ENCODE measurements at regions not wholly inside any gene's neighbourhood (a gene's known extent, or its start where the extent isn't known, plus 50 kb on each side); places are given as distances from the start of the nearest gene placed in this dataset.

DNA sequence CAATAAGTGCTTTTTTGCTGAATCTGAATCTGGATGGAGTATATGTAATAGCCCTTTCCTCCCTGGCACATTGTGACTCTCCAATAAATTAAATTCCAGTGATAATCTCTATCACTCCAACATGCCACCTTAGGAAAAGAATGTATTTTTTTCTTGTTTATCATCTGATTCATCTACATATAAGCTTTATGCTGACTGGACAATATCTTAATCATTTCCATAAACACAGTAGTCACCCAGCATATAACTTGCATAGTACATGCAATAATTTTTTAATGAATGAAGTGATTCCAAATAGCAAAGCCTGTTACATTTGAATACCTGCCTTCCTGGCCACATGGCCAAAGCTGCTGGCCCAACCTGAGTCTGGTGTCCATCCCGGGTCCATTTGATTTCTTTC, 477.6 kb upstream of the USP24 start:
- TF ChIP-seq PCBP1 (IDR thresholded peaks at IDR 0.05; ENCODE audit: borderline replicate concordance, low read depth, low read length) (no peak), ZFAT (CRISPR knock-in tag; conservative IDR thresholded peaks at IDR 0.05) (no peak), ZNF552 (CRISPR knock-in tag; IDR thresholded peaks at IDR 0.05; ENCODE audit: borderline replicate concordance) (no peak), ZNF484 (CRISPR knock-in tag; IDR thresholded peaks at IDR 0.05; ENCODE audit: borderline replicate concordance, low read depth) (no peak), TAF1 (CRISPR knock-in tag; IDR thresholded peaks at IDR 0.05) (no peak), TARDBP (CRISPR knock-in tag; IDR thresholded peaks at IDR 0.05) (no peak)
- TF ChIP-seq, protein P1, sequence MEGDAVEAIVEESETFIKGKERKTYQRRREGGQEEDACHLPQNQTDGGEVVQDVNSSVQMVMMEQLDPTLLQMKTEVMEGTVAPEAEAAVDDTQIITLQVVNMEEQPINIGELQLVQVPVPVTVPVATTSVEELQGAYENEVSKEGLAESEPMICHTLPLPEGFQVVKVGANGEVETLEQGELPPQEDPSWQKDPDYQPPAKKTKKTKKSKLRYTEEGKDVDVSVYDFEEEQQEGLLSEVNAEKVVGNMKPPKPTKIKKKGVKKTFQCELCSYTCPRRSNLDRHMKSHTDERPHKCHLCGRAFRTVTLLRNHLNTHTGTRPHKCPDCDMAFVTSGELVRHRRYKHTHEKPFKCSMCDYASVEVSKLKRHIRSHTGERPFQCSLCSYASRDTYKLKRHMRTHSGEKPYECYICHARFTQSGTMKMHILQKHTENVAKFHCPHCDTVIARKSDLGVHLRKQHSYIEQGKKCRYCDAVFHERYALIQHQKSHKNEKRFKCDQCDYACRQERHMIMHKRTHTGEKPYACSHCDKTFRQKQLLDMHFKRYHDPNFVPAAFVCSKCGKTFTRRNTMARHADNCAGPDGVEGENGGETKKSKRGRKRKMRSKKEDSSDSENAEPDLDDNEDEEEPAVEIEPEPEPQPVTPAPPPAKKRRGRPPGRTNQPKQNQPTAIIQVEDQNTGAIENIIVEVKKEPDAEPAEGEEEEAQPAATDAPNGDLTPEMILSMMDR (CRISPR knock-in tag; IDR thresholded peaks at IDR 0.05): no peak
- TF ChIP-seq, protein P2, sequence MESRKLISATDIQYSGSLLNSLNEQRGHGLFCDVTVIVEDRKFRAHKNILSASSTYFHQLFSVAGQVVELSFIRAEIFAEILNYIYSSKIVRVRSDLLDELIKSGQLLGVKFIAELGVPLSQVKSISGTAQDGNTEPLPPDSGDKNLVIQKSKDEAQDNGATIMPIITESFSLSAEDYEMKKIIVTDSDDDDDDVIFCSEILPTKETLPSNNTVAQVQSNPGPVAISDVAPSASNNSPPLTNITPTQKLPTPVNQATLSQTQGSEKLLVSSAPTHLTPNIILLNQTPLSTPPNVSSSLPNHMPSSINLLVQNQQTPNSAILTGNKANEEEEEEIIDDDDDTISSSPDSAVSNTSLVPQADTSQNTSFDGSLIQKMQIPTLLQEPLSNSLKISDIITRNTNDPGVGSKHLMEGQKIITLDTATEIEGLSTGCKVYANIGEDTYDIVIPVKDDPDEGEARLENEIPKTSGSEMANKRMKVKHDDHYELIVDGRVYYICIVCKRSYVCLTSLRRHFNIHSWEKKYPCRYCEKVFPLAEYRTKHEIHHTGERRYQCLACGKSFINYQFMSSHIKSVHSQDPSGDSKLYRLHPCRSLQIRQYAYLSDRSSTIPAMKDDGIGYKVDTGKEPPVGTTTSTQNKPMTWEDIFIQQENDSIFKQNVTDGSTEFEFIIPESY (CRISPR knock-in tag; IDR thresholded peaks at IDR 0.05): no peak
